Upper lobe of left lung (tissue), 4 donors: ENCODE measurements at regions not wholly inside any gene's neighbourhood (a gene's known extent, or its start where the extent isn't known, plus 50 kb on each side); places are given as distances from the start of the nearest gene placed in this dataset.

Experiments used
- CTCF ChIP-seq, 6 experiments: fragments of 450-650 bp in 4 of 6; fragments of 200-600 bp in 2 of 6; sonication (generic) in 2 of 6; IDR thresholded peaks; one replicate each; pipeline ENCODE4 v1.5.1; 2016 to 2019; ENCODE audit warnings: antibody characterized with exemption in 6 of 6
- EP300 ChIP-seq, 4 donors: sonication (generic); formaldehyde crosslinking; IDR thresholded peaks; one replicate each; pipeline ENCODE4 v1.5.1; 2017; ENCODE audit warnings: antibody characterized with exemption in 4 of 4, control low read depth in 2 of 4
- POLR2A ChIP-seq, 4 donors: fragments of 450-650 bp; IDR thresholded peaks; one replicate each; pipeline ENCODE4 v1.5.1; 2016 to 2017; ENCODE audit warnings: antibody characterized with exemption in 4 of 4, mild to moderate bottlenecking in 2 of 4
- POLR2AphosphoS5 ChIP-seq, 2 donors: sonication (generic); formaldehyde crosslinking; IDR thresholded peaks; one replicate each; pipeline ENCODE4 v1.5.1; 2017; ENCODE audit warnings: antibody characterized with exemption in 2 of 2

- TF ChIP-seq CTCF (IDR thresholded peaks at IDR 0.05) (no peak), POLR2A (IDR thresholded peaks at IDR 0.05) (no peak), EP300 (IDR thresholded peaks at IDR 0.05) (peak in 1 of 4 donors; percentile 4), POLR2AphosphoS5 (IDR thresholded peaks at IDR 0.05) (no peak)
Measured at GRCh38 chr10:33052915-33053810, 95.1 kb upstream of the ITGB1 start.
